K562 (cell line): ENCODE measurements at regions not wholly inside any gene's neighbourhood (a gene's known extent, or its start where the extent isn't known, plus 50 kb on each side); places are given as distances from the start of the nearest gene placed in this dataset.

Experiments
- BHLHE40 ChIP-seq: IDR thresholded peaks from 2 replicates; pipeline ENCODE4 v1.6.1; 2011; ENCODE audit warnings: low read length, improper control_type of control experiment
- BRD9 ChIP-seq: fragments of 450-650 bp; IDR thresholded peaks from 2 replicates; pipeline ENCODE4 v1.6.1; 2018; ENCODE audit warnings: low read depth; ENCODE audit not compliant: partially characterized antibody
- NONO ChIP-seq, 2 experiments: fragments of 200-400 bp in 1 of 2; fragments of 450-650 bp in 1 of 2; formaldehyde crosslinking in 1 of 2; IDR thresholded peaks; 2 replicates each; pipeline ENCODE4 v1.6.1; 2017; ENCODE audit warnings: low read depth in 2 of 2, mild to moderate bottlenecking in 2 of 2, moderate library complexity in 2 of 2, low read length in 1 of 2
- TAF1 ChIP-seq: IDR thresholded peaks from 2 replicates; pipeline ENCODE4 v1.6.1; 2011; ENCODE audit warnings: mild to moderate bottlenecking, low read length, moderate library complexity; ENCODE audit not compliant: insufficient read depth, control insufficient read depth, severe bottlenecking; ENCODE audit errors: extremely low read depth
- TBP ChIP-seq: optimal IDR thresholded peaks from 2 replicates; pipeline ENCODE3; 2011; ENCODE audit warnings: low read depth, low read length, improper control_type of control experiment
- ZKSCAN3 ChIP-seq: fragments of 250-450 bp; sonication (Bioruptor Pico); IDR thresholded peaks from 2 replicates; pipeline ENCODE4 v1.4.0; 2020
- TF ChIP-seq, protein P1 (sequence below): fragments of 450-650 bp; IDR thresholded peaks from 2 replicates; pipeline ENCODE4 v1.6.1; 2016; ENCODE audit warnings: mild to moderate bottlenecking, moderate library complexity
- TF ChIP-seq, protein P2 (sequence below): fragments of 450-650 bp; formaldehyde crosslinking; IDR thresholded peaks from 2 replicates; pipeline ENCODE4 v1.4.0; 2022; ENCODE audit warnings: mild to moderate bottlenecking, moderate library complexity
- TF ChIP-seq, protein P3 (sequence below): sonication (generic); formaldehyde crosslinking; IDR thresholded peaks from 2 replicates; pipeline ENCODE4 v1.8.0; 2022; ENCODE audit warnings: missing genetic modification reagents, mild to moderate bottlenecking, borderline replicate concordance
- TF ChIP-seq, protein P4 (sequence below): sonication (generic); formaldehyde crosslinking; IDR thresholded peaks from 2 replicates; pipeline ENCODE4 v1.8.0; 2022; ENCODE audit warnings: missing genetic modification reagents, mild to moderate bottlenecking, borderline replicate concordance

DNA sequence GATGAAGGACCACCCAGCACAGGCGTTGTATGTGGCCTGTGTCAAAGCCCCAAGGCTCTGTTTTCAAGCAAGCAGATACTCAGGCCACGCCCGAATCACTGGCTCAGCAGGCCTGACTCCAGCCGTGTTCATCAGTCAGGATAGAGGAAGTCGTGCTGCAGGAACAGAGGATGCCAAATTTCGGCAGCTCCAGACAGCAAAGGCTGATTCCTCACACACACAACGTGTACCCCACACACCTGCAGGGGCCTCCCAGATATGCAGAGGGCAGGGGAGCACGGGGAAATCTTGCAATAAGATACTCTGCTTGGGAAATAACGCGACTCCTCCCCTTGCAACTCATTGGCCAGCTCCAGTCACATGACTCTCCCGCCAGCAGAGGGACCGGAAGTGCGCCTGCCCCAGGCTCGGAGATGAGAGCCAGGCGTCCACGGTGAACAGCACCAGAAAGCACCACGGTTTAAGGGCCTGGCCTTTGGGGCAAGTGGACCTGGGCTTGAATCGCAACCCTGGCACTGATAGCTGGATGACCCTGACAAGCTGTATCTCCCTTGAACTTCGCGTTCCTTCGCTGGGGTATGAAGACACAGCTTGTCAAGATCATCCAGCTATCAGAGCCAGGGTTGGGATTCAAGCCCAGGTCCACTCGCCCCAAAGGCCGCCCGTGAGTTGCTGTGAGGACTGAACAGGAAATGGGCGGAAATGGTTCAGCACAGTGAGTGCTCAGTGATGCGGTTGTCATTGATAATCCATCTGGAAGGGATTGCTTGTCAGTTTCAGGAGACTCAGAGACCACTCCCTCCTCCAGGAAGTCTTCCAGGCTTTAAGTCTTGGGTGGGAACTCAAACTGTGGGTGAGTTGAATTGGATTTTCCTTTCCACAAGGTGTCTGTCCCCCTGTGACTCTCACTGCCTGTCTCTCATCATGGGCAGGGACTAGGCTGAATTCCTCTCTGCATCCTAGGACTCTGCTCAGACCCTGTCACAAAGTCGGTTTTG lies 88.5 kb downstream of the MYEOV start (continued):
- TF ChIP-seq, protein P1, sequence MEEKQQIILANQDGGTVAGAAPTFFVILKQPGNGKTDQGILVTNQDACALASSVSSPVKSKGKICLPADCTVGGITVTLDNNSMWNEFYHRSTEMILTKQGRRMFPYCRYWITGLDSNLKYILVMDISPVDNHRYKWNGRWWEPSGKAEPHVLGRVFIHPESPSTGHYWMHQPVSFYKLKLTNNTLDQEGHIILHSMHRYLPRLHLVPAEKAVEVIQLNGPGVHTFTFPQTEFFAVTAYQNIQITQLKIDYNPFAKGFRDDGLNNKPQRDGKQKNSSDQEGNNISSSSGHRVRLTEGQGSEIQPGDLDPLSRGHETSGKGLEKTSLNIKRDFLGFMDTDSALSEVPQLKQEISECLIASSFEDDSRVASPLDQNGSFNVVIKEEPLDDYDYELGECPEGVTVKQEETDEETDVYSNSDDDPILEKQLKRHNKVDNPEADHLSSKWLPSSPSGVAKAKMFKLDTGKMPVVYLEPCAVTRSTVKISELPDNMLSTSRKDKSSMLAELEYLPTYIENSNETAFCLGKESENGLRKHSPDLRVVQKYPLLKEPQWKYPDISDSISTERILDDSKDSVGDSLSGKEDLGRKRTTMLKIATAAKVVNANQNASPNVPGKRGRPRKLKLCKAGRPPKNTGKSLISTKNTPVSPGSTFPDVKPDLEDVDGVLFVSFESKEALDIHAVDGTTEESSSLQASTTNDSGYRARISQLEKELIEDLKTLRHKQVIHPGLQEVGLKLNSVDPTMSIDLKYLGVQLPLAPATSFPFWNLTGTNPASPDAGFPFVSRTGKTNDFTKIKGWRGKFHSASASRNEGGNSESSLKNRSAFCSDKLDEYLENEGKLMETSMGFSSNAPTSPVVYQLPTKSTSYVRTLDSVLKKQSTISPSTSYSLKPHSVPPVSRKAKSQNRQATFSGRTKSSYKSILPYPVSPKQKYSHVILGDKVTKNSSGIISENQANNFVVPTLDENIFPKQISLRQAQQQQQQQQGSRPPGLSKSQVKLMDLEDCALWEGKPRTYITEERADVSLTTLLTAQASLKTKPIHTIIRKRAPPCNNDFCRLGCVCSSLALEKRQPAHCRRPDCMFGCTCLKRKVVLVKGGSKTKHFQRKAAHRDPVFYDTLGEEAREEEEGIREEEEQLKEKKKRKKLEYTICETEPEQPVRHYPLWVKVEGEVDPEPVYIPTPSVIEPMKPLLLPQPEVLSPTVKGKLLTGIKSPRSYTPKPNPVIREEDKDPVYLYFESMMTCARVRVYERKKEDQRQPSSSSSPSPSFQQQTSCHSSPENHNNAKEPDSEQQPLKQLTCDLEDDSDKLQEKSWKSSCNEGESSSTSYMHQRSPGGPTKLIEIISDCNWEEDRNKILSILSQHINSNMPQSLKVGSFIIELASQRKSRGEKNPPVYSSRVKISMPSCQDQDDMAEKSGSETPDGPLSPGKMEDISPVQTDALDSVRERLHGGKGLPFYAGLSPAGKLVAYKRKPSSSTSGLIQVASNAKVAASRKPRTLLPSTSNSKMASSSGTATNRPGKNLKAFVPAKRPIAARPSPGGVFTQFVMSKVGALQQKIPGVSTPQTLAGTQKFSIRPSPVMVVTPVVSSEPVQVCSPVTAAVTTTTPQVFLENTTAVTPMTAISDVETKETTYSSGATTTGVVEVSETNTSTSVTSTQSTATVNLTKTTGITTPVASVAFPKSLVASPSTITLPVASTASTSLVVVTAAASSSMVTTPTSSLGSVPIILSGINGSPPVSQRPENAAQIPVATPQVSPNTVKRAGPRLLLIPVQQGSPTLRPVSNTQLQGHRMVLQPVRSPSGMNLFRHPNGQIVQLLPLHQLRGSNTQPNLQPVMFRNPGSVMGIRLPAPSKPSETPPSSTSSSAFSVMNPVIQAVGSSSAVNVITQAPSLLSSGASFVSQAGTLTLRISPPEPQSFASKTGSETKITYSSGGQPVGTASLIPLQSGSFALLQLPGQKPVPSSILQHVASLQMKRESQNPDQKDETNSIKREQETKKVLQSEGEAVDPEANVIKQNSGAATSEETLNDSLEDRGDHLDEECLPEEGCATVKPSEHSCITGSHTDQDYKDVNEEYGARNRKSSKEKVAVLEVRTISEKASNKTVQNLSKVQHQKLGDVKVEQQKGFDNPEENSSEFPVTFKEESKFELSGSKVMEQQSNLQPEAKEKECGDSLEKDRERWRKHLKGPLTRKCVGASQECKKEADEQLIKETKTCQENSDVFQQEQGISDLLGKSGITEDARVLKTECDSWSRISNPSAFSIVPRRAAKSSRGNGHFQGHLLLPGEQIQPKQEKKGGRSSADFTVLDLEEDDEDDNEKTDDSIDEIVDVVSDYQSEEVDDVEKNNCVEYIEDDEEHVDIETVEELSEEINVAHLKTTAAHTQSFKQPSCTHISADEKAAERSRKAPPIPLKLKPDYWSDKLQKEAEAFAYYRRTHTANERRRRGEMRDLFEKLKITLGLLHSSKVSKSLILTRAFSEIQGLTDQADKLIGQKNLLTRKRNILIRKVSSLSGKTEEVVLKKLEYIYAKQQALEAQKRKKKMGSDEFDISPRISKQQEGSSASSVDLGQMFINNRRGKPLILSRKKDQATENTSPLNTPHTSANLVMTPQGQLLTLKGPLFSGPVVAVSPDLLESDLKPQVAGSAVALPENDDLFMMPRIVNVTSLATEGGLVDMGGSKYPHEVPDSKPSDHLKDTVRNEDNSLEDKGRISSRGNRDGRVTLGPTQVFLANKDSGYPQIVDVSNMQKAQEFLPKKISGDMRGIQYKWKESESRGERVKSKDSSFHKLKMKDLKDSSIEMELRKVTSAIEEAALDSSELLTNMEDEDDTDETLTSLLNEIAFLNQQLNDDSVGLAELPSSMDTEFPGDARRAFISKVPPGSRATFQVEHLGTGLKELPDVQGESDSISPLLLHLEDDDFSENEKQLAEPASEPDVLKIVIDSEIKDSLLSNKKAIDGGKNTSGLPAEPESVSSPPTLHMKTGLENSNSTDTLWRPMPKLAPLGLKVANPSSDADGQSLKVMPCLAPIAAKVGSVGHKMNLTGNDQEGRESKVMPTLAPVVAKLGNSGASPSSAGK, result peak; percentile 78
- TF ChIP-seq BHLHE40, result peak; percentile 23; the same call in 1 of the 2 replicates
- TF ChIP-seq ZKSCAN3, result no peak
- TF ChIP-seq TAF1, result peak; percentile 76
- TF ChIP-seq, protein P2, sequence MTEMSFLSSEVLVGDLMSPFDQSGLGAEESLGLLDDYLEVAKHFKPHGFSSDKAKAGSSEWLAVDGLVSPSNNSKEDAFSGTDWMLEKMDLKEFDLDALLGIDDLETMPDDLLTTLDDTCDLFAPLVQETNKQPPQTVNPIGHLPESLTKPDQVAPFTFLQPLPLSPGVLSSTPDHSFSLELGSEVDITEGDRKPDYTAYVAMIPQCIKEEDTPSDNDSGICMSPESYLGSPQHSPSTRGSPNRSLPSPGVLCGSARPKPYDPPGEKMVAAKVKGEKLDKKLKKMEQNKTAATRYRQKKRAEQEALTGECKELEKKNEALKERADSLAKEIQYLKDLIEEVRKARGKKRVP (CRISPR knock-in tag), result peak; percentile 81
- TF ChIP-seq, protein P3, sequence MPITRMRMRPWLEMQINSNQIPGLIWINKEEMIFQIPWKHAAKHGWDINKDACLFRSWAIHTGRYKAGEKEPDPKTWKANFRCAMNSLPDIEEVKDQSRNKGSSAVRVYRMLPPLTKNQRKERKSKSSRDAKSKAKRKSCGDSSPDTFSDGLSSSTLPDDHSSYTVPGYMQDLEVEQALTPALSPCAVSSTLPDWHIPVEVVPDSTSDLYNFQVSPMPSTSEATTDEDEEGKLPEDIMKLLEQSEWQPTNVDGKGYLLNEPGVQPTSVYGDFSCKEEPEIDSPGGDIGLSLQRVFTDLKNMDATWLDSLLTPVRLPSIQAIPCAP (CRISPR knock-in tag), result no peak
- TF ChIP-seq NONO (IDR thresholded peaks at IDR 0.05; ENCODE audit: low read depth in 2 of 2, low read length in 1 of 2), result no peak; a peak in 1 of 4 replicates
- no peak for TF ChIP-seq BRD9
- TF ChIP-seq, protein P4, sequence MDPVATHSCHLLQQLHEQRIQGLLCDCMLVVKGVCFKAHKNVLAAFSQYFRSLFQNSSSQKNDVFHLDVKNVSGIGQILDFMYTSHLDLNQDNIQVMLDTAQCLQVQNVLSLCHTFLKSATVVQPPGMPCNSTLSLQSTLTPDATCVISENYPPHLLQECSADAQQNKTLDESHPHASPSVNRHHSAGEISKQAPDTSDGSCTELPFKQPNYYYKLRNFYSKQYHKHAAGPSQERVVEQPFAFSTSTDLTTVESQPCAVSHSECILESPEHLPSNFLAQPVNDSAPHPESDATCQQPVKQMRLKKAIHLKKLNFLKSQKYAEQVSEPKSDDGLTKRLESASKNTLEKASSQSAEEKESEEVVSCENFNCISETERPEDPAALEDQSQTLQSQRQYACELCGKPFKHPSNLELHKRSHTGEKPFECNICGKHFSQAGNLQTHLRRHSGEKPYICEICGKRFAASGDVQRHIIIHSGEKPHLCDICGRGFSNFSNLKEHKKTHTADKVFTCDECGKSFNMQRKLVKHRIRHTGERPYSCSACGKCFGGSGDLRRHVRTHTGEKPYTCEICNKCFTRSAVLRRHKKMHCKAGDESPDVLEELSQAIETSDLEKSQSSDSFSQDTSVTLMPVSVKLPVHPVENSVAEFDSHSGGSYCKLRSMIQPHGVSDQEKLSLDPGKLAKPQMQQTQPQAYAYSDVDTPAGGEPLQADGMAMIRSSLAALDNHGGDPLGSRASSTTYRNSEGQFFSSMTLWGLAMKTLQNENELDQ (CRISPR knock-in tag), result no peak
- peak; percentile 60 for TF ChIP-seq TBP
